ENCODE measurements at regions not wholly inside any gene's neighbourhood (a gene's known extent, or its start where the extent isn't known, plus 50 kb on each side); places are given as distances from the start of the nearest gene placed in this dataset.

DNA sequence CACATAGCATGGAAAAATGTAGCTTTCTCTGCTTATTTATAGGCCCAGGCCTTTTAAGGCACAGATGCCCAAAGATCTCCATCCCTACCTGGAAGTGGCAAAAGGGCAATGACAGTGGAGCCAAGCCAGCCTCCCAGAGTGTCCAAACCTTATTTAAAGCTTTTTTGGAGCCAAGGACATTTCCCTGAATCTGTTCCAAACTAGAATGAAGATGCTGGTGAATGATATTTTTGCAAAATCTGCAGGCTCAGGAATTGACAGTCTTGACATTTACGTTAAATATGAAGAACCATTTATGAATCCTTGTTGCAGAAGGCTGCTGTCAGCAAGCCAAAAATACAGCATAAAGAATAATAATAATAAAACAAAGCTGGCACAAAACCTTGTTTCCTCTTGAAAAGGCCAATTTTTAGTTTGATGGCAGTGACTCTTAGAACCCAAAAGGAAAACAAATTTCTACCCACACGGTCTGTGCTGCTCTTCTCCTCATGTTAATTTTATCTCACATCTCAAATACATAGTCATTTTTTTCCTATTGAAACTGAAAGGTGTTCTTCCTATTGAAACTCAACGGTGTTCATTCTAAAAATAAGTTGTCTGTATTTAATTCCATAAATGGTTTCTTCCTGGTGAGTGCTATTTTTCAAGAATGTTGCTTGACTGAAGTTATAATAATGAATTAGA lies 206.3 kb upstream of the TBL1X start:
- TF ChIP-seq, protein P1, sequence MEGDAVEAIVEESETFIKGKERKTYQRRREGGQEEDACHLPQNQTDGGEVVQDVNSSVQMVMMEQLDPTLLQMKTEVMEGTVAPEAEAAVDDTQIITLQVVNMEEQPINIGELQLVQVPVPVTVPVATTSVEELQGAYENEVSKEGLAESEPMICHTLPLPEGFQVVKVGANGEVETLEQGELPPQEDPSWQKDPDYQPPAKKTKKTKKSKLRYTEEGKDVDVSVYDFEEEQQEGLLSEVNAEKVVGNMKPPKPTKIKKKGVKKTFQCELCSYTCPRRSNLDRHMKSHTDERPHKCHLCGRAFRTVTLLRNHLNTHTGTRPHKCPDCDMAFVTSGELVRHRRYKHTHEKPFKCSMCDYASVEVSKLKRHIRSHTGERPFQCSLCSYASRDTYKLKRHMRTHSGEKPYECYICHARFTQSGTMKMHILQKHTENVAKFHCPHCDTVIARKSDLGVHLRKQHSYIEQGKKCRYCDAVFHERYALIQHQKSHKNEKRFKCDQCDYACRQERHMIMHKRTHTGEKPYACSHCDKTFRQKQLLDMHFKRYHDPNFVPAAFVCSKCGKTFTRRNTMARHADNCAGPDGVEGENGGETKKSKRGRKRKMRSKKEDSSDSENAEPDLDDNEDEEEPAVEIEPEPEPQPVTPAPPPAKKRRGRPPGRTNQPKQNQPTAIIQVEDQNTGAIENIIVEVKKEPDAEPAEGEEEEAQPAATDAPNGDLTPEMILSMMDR (IDR thresholded peaks at IDR 0.05 in 4 of 5, conservative IDR thresholded peaks at IDR 0.05 in 1 of 5) = no peak
- TF ChIP-seq POLR2A (IDR thresholded peaks at IDR 0.05) = no peak

Data from gastrocnemius medialis (tissue), 4 donors.